ENCODE measurements at regions not wholly inside any gene's neighbourhood (a gene's known extent, or its start where the extent isn't known, plus 50 kb on each side); places are given as distances from the start of the nearest gene placed in this dataset.

- Histone ChIP-seq H3K9me3 (ENCODE audit: low read depth, low read length, poor library complexity, severe bottlenecking) (no peaks in the 10 kb centered on the region), H3K27ac (ENCODE audit: low read depth, low read length, poor library complexity, severe bottlenecking) (no peak overlapping the region), H3K4me1 (ENCODE audit: insufficient read depth, low read length, poor library complexity, severe bottlenecking) (no peaks in the 10 kb centered on the region), H3K36me3 (ENCODE audit: insufficient read depth, low read length, poor library complexity, severe bottlenecking) (no peaks in the 10 kb centered on the region), H3K27me3 (replicated peaks; ENCODE audit: insufficient read depth, low read depth, low read length, poor library complexity) (no peaks in the 10 kb centered on the region), H3K4me3 (ENCODE audit: low read depth, low read length, poor library complexity, severe bottlenecking) (no peak overlapping the region)
- DNase-seq (ENCODE audit: low spot score): no peak
- CTCF ChIA-PET: no interaction called here
- TF ChIP-seq CTCF (conservative IDR thresholded peaks at IDR 0.05; ENCODE audit: low read depth, low read length) (no peak), EZH2 (IDR thresholded peaks at IDR 0.05; ENCODE audit: borderline replicate concordance, low read depth, low read length, poor library complexity, severe bottlenecking) (no peak)
- POLR2A ChIA-PET (ENCODE audit: low non-redundant PET): no interaction called here
- BruUV-seq (replicated peaks): no TSS peak
- intact Hi-C loops (cut with micrococcal nuclease; ENCODE audit: unreplicated experiment): no loop called here
Observed at GRCh38 chr1:232112076-232112475, 485.5 kb downstream of the DISC1 start.

- no peak overlapping the region for H3K4me3 ChIP-seq (ENCODE audit: low read depth, low read length, poor library complexity, severe bottlenecking)
- CTCF ChIA-PET: no interaction called here
- H3K4me1 ChIP-seq (ENCODE audit: insufficient read depth, low read length, poor library complexity, severe bottlenecking): no peaks in the 10 kb centered on the region
- POLR2A ChIA-PET (ENCODE audit: low non-redundant PET): no interaction called here
- H3K36me3 ChIP-seq (ENCODE audit: insufficient read depth, low read length, poor library complexity, severe bottlenecking): no peaks in the 10 kb centered on the region
- intact Hi-C loops (cut with micrococcal nuclease; ENCODE audit: unreplicated experiment): no loop called here
- no peaks in the 10 kb centered on the region for H3K27me3 ChIP-seq (replicated peaks; ENCODE audit: insufficient read depth, low read depth, low read length, poor library complexity)
- no peak for TF ChIP-seq CTCF (conservative IDR thresholded peaks at IDR 0.05; ENCODE audit: low read depth, low read length)
- no peak for TF ChIP-seq EZH2 (IDR thresholded peaks at IDR 0.05; ENCODE audit: borderline replicate concordance, low read depth, low read length, poor library complexity, severe bottlenecking)
- no peak overlapping the region for H3K27ac ChIP-seq (ENCODE audit: low read depth, low read length, poor library complexity, severe bottlenecking)
- no peak for DNase-seq (ENCODE audit: low spot score)
- BruUV-seq (replicated peaks): no TSS peak
- H3K9me3 ChIP-seq (ENCODE audit: low read depth, low read length, poor library complexity, severe bottlenecking): no peaks in the 10 kb centered on the region
Observed at GRCh38 chr1:232111611-232112010, 485.0 kb downstream of the DISC1 start.

GRCh38 chr1:232110281-232111090 lies 483.9 kb downstream of the DISC1 start:
- CTCF ChIA-PET: no interaction called here
- TF ChIP-seq EZH2 (IDR thresholded peaks at IDR 0.05; ENCODE audit: borderline replicate concordance, low read depth, low read length, poor library complexity, severe bottlenecking): no peak
- TF ChIP-seq CTCF (conservative IDR thresholded peaks at IDR 0.05; ENCODE audit: low read depth, low read length): no peak
- DNase-seq (ENCODE audit: low spot score): no peak
- Histone ChIP-seq H3K27ac (ENCODE audit: low read depth, low read length, poor library complexity, severe bottlenecking) (no peak overlapping the region), H3K27me3 (replicated peaks; ENCODE audit: insufficient read depth, low read depth, low read length, poor library complexity) (no peaks in the 10 kb centered on the region), H3K36me3 (ENCODE audit: insufficient read depth, low read length, poor library complexity, severe bottlenecking) (no peaks in the 10 kb centered on the region), H3K9me3 (ENCODE audit: low read depth, low read length, poor library complexity, severe bottlenecking) (no peaks in the 10 kb centered on the region), H3K4me1 (ENCODE audit: insufficient read depth, low read length, poor library complexity, severe bottlenecking) (no peaks in the 10 kb centered on the region), H3K4me3 (ENCODE audit: low read depth, low read length, poor library complexity, severe bottlenecking) (no peak overlapping the region)
- no TSS peak for BruUV-seq (replicated peaks)
- intact Hi-C loops (cut with micrococcal nuclease; ENCODE audit: unreplicated experiment): no loop called here
- POLR2A ChIA-PET (ENCODE audit: low non-redundant PET): no interaction called here
